ENCODE measurements at regions not wholly inside any gene's neighbourhood (a gene's known extent, or its start where the extent isn't known, plus 50 kb on each side); places are given as distances from the start of the nearest gene placed in this dataset.

DNA sequence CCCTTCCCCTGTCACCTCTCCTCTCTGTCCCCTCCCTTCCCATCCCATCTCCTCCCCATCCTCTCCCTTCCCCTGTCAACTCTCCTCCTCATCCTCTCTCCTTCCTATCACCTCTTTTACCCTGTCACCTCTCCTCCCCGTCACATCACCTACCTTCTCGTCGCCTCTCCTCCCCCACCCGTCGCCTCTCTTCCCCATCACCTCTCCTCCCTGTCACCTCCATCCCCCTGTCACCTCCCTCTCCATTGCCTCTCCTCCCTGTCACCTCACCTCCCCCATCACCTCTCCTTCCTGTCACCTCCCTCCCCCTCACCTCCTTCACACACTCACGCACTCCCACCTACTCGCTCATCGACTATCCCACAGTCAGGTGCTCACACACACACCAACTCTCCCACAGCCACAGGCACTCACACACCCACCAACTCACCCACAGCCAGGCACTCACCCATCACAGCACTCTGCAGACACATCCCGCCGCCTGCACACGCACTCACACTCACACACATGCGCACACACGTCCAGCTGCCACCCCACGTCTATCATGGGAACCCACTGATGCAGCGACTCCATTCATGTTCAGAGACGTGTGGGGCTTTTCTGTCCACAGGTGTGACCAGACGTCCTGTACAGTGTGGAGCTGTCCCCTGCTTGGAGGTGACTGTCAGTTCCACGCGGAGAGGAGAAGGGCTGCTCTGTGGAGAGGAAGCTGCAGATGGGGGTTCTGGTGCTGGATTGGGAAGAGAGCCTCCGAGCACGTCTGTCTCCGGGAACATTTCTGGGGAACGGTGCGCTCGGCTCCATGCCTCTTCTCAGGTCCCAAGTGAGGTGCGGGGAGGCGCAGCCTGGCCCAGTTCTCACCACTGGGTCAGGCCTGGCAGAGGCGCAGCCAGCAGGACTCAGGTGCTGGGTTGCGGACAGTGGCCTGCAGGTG lies 184.3 kb downstream of the TTLL2 start:
- TF ChIP-seq, protein P1, sequence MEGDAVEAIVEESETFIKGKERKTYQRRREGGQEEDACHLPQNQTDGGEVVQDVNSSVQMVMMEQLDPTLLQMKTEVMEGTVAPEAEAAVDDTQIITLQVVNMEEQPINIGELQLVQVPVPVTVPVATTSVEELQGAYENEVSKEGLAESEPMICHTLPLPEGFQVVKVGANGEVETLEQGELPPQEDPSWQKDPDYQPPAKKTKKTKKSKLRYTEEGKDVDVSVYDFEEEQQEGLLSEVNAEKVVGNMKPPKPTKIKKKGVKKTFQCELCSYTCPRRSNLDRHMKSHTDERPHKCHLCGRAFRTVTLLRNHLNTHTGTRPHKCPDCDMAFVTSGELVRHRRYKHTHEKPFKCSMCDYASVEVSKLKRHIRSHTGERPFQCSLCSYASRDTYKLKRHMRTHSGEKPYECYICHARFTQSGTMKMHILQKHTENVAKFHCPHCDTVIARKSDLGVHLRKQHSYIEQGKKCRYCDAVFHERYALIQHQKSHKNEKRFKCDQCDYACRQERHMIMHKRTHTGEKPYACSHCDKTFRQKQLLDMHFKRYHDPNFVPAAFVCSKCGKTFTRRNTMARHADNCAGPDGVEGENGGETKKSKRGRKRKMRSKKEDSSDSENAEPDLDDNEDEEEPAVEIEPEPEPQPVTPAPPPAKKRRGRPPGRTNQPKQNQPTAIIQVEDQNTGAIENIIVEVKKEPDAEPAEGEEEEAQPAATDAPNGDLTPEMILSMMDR (IDR thresholded peaks at IDR 0.05): no peak
- TF ChIP-seq ZFX (IDR thresholded peaks at IDR 0.05; ENCODE audit: borderline replicate concordance): no peak
